GM12875 (cell line): ENCODE measurements at regions not wholly inside any gene's neighbourhood (a gene's known extent, or its start where the extent isn't known, plus 50 kb on each side); places are given as distances from the start of the nearest gene placed in this dataset.

Experiments
- H3K4me3 ChIP-seq: one replicate; pipeline ENCODE4 v1.5.1; 2011; ENCODE audit warnings: low read depth, low read length, control low read depth
- TF ChIP-seq, protein P1 (sequence below): IDR thresholded peaks from 2 replicates; pipeline ENCODE4 v1.5.1; 2011; ENCODE audit warnings: low read depth, mild to moderate bottlenecking, control low read depth, inconsistent platforms, low read length, moderate library complexity, borderline replicate concordance; ENCODE audit not compliant: insufficient read depth

DNA sequence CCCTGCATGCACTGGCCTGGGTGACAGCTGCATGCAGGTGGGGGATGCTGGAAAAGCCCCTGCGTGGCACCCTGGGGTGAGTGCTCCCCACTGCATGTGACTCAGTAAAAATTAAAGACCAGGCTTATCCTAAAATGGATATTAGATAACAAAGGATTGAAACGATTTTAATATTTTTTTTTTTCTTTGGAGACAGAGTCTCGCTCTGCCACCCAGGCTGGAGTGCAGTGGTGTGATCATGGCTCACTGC is 334.9 kb downstream of the C16orf95 start:
- TF ChIP-seq, protein P1, sequence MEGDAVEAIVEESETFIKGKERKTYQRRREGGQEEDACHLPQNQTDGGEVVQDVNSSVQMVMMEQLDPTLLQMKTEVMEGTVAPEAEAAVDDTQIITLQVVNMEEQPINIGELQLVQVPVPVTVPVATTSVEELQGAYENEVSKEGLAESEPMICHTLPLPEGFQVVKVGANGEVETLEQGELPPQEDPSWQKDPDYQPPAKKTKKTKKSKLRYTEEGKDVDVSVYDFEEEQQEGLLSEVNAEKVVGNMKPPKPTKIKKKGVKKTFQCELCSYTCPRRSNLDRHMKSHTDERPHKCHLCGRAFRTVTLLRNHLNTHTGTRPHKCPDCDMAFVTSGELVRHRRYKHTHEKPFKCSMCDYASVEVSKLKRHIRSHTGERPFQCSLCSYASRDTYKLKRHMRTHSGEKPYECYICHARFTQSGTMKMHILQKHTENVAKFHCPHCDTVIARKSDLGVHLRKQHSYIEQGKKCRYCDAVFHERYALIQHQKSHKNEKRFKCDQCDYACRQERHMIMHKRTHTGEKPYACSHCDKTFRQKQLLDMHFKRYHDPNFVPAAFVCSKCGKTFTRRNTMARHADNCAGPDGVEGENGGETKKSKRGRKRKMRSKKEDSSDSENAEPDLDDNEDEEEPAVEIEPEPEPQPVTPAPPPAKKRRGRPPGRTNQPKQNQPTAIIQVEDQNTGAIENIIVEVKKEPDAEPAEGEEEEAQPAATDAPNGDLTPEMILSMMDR, result no peak

DNA sequence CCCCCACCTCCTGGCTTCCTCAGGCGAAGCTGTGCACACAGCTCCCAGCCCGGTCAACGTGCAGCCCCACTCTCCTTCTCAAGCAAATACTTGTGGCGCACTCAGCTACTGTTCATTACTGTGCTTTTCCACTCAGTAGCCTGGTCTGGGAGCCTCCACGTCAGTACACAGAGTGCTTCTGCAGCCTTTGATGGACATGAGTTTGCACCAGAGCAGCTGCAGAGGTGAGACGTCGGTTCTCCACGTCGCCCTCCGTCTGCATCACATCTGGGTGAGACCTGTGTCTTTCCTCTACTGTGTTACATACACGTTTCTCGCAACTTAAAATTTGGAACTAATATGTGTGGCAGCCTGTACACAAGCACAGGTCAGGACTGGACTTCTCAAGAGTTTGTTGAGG is 334.3 kb downstream of the C16orf95 start:
- TF ChIP-seq, protein P1, result no peak
- H3K4me3 ChIP-seq, result no peak overlapping the region

More for the DNA sequence above, 334.9 kb downstream of the C16orf95 start:
- H3K4me3 ChIP-seq, result no peak overlapping the region

DNA sequence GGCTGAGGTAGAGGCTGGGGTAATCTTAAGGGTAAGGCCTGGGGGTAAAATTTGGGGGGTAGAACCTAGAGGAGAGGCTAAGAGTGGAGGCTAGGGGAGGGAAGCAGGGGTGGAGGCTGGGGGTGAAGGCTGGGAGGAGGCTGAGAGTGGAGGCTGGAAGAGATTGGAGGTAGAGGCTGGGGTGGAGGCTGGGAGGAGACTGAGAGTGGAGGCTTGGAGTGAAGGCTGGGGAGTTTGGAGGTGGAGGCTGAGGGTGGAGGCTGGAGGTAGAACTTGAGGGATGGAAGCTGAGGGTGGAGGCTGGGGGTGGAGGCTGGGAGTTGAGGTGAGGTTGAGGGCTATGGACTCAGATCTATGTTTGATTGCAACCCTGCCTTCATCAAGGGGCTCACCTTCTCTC is 333.6 kb downstream of the C16orf95 start:
- TF ChIP-seq, protein P1, result no peak
- H3K4me3 ChIP-seq, result no peak overlapping the region

DNA sequence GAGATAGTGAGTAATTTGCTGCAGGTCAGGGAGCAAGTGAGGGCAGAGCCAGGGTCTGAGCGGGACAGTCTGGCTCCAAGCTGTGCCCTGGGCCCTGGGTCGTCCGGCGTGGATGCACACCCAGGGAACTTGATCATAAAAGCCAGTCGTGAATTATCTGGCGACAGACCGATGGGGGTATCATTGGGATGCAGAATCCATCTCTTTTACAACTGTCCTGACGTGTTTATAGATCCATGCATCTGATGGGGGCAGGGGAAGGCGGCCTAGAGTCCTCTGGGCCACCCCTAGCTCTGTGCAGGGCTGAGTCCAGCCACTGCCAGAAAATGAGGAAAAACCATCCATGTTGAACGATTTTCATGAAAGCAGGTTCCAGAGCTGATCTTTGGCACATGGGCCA is 332.8 kb downstream of the C16orf95 start:
- TF ChIP-seq, protein P1, result no peak

DNA sequence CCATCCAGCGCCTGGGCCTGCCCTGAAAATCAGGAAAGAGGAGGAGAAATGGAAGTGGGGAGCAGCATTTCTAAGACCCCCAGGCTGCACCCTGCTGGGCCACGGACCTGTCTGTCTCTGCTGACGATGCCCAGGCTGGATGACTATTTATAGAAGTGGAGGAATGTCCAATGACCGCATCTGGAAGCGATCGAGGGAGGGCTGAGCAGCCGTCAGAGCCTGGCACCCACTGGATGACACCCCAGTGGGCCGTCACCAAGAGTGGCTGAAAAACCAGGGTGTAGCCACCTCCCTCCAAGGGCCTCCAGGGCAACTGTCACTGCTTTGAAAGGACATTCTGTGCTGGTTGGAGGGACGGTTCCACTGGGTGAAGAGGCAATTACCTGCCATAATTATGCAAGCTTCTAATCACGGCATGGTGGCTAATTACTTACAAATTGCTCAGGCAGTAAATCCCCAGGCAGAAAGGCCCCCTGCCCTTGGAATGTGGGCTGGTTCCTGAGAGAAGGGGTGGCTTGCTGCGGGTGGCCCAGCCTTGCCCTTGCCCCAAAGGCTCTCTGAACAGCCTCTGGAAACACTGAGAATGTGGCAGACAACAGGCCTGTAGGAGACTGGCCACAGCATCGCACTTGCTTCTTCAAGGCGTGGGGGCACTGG is 332.1 kb downstream of the C16orf95 start:
- TF ChIP-seq, protein P1, result no peak
- H3K4me3 ChIP-seq, result no peak overlapping the region

More for the DNA sequence above, 332.8 kb downstream of the C16orf95 start:
- no peak overlapping the region for H3K4me3 ChIP-seq

DNA sequence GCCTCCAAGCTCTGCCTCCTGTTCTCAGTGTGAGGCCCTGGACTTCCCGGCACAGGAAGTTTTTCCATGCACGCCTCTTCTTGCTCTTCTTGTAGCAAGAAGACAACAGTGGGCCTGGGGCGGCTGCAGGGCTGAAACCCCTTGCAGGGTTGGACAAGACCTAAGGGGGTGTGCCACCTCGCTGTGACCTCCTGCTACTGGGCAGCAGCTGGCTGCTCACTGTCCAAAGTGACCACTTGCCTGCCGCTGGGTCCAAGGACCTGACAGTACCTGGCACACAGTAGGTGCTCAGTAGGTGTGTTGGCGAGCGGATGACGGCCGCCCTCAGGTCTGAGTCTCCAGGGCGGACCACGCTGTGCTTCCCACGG is 331.6 kb downstream of the C16orf95 start:
- TF ChIP-seq, protein P1, result no peak
- no peak overlapping the region for H3K4me3 ChIP-seq

DNA sequence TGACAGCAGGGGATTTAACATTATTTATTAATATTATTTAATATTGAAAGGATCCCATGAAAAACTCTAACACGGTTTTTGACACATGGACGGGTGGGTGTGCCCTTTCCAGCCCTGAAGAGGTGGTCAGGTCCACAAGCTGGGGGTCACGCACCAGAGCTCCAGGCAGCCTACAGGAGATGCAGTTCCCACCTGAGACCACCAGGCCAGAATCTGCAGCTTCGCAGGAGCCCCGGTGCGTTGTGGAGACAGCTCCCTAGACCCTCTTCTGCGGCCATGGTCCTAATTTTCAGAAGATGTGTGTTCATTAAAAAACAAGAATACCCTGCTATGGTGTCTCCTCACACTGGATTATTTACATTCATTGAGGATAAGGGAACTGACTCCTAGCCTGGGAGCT is 331.1 kb downstream of the C16orf95 start:
- no peak overlapping the region for H3K4me3 ChIP-seq

More for the DNA sequence above, 331.1 kb downstream of the C16orf95 start:
- TF ChIP-seq, protein P1, result no peak
